HEK293 (cell line): ENCODE measurements at regions not wholly inside any gene's neighbourhood (a gene's known extent, or its start where the extent isn't known, plus 50 kb on each side); places are given as distances from the start of the nearest gene placed in this dataset.

Experiments
- HOXA7 ChIP-seq: sonication (generic); formaldehyde crosslinking; IDR thresholded peaks from 2 replicates; pipeline ENCODE4 v1.8.1; 2022; ENCODE audit warnings: missing genetic modification reagents, borderline replicate concordance
- ZNF292 ChIP-seq: fragments of 450-650 bp; formaldehyde crosslinking; IDR thresholded peaks from 2 replicates; pipeline ENCODE4 v1.5.1; 2016; ENCODE audit warnings: low read depth, missing biosample characterization, missing genetic modification characterization, borderline replicate concordance
- ZNF423 ChIP-seq: fragments of 450-650 bp; formaldehyde crosslinking; IDR thresholded peaks from 2 replicates; pipeline ENCODE4 v1.5.1; 2016; ENCODE audit warnings: missing biosample characterization, missing genetic modification characterization
- ZNF530 ChIP-seq: fragments of 450-650 bp; formaldehyde crosslinking; IDR thresholded peaks from 2 replicates; pipeline ENCODE4 v1.5.1; 2016; ENCODE audit warnings: low read depth, missing biosample characterization, missing genetic modification characterization

DNA sequence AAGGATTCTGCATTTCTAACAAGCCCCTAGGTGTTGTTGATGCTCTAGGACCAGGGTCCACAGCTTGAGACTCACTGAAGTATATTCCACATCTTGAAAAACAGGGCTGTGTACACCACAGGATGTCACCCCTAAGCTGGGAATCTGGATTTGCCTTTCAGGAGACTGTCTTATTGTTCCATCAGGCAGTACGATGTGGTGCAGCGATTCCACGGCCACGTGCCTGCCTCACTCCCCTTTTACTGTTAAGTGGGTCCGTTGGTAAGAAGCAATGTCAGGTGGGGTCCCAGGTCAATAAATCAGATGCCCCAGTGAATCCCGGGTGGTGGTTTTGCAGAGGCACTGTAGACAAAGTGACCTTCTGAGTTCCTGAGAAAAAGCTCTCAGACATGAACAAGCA is 470.7 kb downstream of the HS3ST3B1 start:
- TF ChIP-seq ZNF423 (tag by site-specific recombination) = no peak
- no peak for TF ChIP-seq ZNF292 (tag by site-specific recombination)
- TF ChIP-seq ZNF530 (tag by site-specific recombination) = no peak
- no peak for TF ChIP-seq HOXA7 (CRISPR knock-in tag)
